H1 (cell line): ENCODE measurements at regions not wholly inside any gene's neighbourhood (a gene's known extent, or its start where the extent isn't known, plus 50 kb on each side); places are given as distances from the start of the nearest gene placed in this dataset.

Experiments used
- CTCF ChIA-PET: fragments of 300-600 bp; sonication (Branson Sonifier 250); formaldehyde crosslinking; loops from one replicate; lab custom pipeline; 2021; ENCODE audit not compliant: partially characterized antibody; lab: Charles Lee
- POLR2A ChIA-PET: fragments of 300-600 bp; sonication (Branson Sonifier 250); formaldehyde crosslinking; loops from one replicate; lab custom pipeline; 2021; ENCODE audit warnings: inconsistent platforms; ENCODE audit not compliant: partially characterized antibody; lab: Charles Lee
- DNase-seq, 2 experiments: peaks; one replicate each; pipeline versions ENCODE4 v3.0.0 to v3.0.0-alpha.2; 2010 to 2022; ENCODE audit warnings: low spot score in 2 of 2, low read depth in 1 of 2, mixed read lengths in 1 of 2
- FAIRE-seq: peaks from 2 replicates; lab custom pipeline; 2011; peaks lifted over from hg19 to GRCh38; lab: Jason Lieb, UNC
- H2AFZ ChIP-seq: 2 replicates; pipeline ENCODE4 v1.8.1; 2012; ENCODE audit warnings: low read length, inconsistent platforms
- H2AK5ac ChIP-seq: 2 replicates; pipeline ENCODE4 v1.6.1; 2013; ENCODE audit warnings: low read depth, low read length
- H2BK120ac ChIP-seq: replicated peaks from 2 replicates; pipeline ENCODE3; 2013; ENCODE audit warnings: low read depth, low read length, inconsistent platforms
- H2BK12ac ChIP-seq: 2 replicates; pipeline ENCODE4 v1.6.1; 2013; ENCODE audit warnings: low read depth, low read length
- H2BK15ac ChIP-seq: 2 replicates; pipeline ENCODE4 v1.6.1; 2013; ENCODE audit warnings: low read length
- H2BK20ac ChIP-seq: 2 replicates; pipeline ENCODE4 v1.6.1; 2013; ENCODE audit warnings: low read length
- H2BK5ac ChIP-seq: 2 replicates; pipeline ENCODE4 v1.6.1; 2013; ENCODE audit warnings: low read depth, low read length
- H3K14ac ChIP-seq: 2 replicates; pipeline ENCODE4 v1.6.1; 2013; ENCODE audit warnings: inconsistent platforms; ENCODE audit not compliant: insufficient read length
- H3K18ac ChIP-seq: 2 replicates; pipeline ENCODE4 v1.6.1; 2013; ENCODE audit warnings: low read length; ENCODE audit errors: extremely low read depth
- H3K23ac ChIP-seq: 2 replicates; pipeline ENCODE4 v1.6.1; 2013; ENCODE audit warnings: inconsistent platforms; ENCODE audit not compliant: insufficient read length
- H3K23me2 ChIP-seq: 2 replicates; pipeline ENCODE4 v1.6.1; 2013; ENCODE audit warnings: low read depth, low read length
- H3K27ac ChIP-seq: 2 replicates; pipeline ENCODE4 v1.6.1; 2011; ENCODE audit warnings: low read depth, low read length, inconsistent platforms
- H3K27me3 ChIP-seq, 4 experiments: replicated peaks in 1 of 4; 1 replicate in 1 of 4; 2 replicates in 3 of 4; pipeline versions ENCODE4 v1.6.1 to v1.8.1; 2011 to 2013; ENCODE audit warnings: low read length in 3 of 4, mild to moderate bottlenecking in 3 of 4, inconsistent platforms in 2 of 4, mixed read lengths in 2 of 4, moderate library complexity in 1 of 4; ENCODE audit not compliant: control insufficient read depth in 3 of 4, insufficient read depth in 3 of 4; ENCODE audit errors: extremely low read depth in 1 of 4
- H3K36me3 ChIP-seq, 4 experiments: 2 replicates each; pipeline versions ENCODE4 v1.6.1 to v1.8.1; 2011 to 2013; ENCODE audit warnings: mild to moderate bottlenecking in 4 of 4, low read length in 3 of 4, moderate library complexity in 2 of 4, control low read depth in 1 of 4, inconsistent platforms in 1 of 4; ENCODE audit not compliant: insufficient read depth in 4 of 4, control insufficient read depth in 2 of 4
- H3K4ac ChIP-seq: replicated peaks from 2 replicates; pipeline ENCODE3; 2013; ENCODE audit warnings: low read length, low read depth, mixed read lengths, inconsistent platforms; ENCODE audit not compliant: insufficient read length
- H3K4me1 ChIP-seq, 4 experiments: replicated peaks in 1 of 4; 1 replicate in 1 of 4; 2 replicates in 3 of 4; pipeline versions ENCODE4 v1.6.1 to v1.8.1; 2011 to 2013; ENCODE audit warnings: low read length in 3 of 4, inconsistent platforms in 2 of 4, mixed read lengths in 1 of 4; ENCODE audit not compliant: insufficient read depth in 4 of 4, control insufficient read depth in 3 of 4
- H3K4me2 ChIP-seq, 2 experiments: 2 replicates each; pipeline versions ENCODE4 v1.6.1 to v1.8.1; 2011 to 2013; ENCODE audit warnings: low read depth in 2 of 2, low read length in 2 of 2, control low read depth in 1 of 2, inconsistent platforms in 1 of 2, mild to moderate bottlenecking in 1 of 2; ENCODE audit not compliant: insufficient read depth in 1 of 2
- H3K4me3 ChIP-seq, 4 experiments: fragments of 200-600, 300-600 bp in 1 of 4; sonication (generic), shearing (Covaris generic), sonication (Bioruptor Twin) in 1 of 4; 2 replicates each; pipeline versions ENCODE4 v1.5.1 to v1.8.1; 2011 to 2016; ENCODE audit warnings: low read length in 4 of 4, low read depth in 3 of 4, control low read depth in 2 of 4, inconsistent platforms in 2 of 4, mild to moderate bottlenecking in 2 of 4, mixed read lengths in 1 of 4, moderate library complexity in 1 of 4; ENCODE audit not compliant: insufficient read depth in 2 of 4; ENCODE audit errors: extremely low read depth in 1 of 4
- H3K56ac ChIP-seq: replicated peaks from 2 replicates; pipeline ENCODE3; 2013; ENCODE audit warnings: low read depth, mild to moderate bottlenecking, mixed read lengths, low read length, inconsistent platforms; ENCODE audit not compliant: insufficient read length
- H3K79me1 ChIP-seq: 2 replicates; pipeline ENCODE4 v1.6.1; 2013; ENCODE audit warnings: low read depth, low read length, control low read depth
- H3K79me2 ChIP-seq, 2 experiments: 2 replicates each; pipeline versions ENCODE4 v1.6.1 to v1.8.1; 2012 to 2013; ENCODE audit warnings: low read length in 2 of 2, mild to moderate bottlenecking in 2 of 2, inconsistent platforms in 1 of 2; ENCODE audit not compliant: insufficient read depth in 2 of 2, control insufficient read depth in 1 of 2
- H3K9ac ChIP-seq, 4 experiments: replicated peaks in 1 of 4; 1 replicate in 1 of 4; 2 replicates in 3 of 4; pipeline versions ENCODE4 v1.6.1 to v1.8.1; 2011 to 2013; ENCODE audit warnings: low read depth in 3 of 4, low read length in 3 of 4, control low read depth in 2 of 4, mild to moderate bottlenecking in 2 of 4, moderate library complexity in 2 of 4, inconsistent platforms in 1 of 4; ENCODE audit errors: extremely low read depth in 1 of 4
- H3K9me3 ChIP-seq, 2 experiments: 2 replicates each; pipeline versions ENCODE4 v1.6.1 to v1.8.1; 2012 to 2013; ENCODE audit warnings: mild to moderate bottlenecking in 2 of 2, moderate library complexity in 2 of 2, control low read depth in 1 of 2, inconsistent platforms in 1 of 2, low read depth in 1 of 2, low read length in 1 of 2, mixed read lengths in 1 of 2; ENCODE audit not compliant: insufficient read depth in 2 of 2
- H4K20me1 ChIP-seq, 2 experiments: replicated peaks in 1 of 2; 2 replicates each; pipeline versions ENCODE3 to v1.8.1; 2011 to 2013; ENCODE audit warnings: inconsistent platforms in 2 of 2, low read length in 2 of 2, mild to moderate bottlenecking in 1 of 2; ENCODE audit not compliant: insufficient read depth in 2 of 2, control insufficient read depth in 1 of 2
- H4K5ac ChIP-seq: 2 replicates; pipeline ENCODE4 v1.6.1; 2013; ENCODE audit warnings: low read length, low read depth, mixed read lengths, inconsistent platforms; ENCODE audit not compliant: insufficient read length
- H4K8ac ChIP-seq: 2 replicates; pipeline ENCODE4 v1.8.0; 2013; ENCODE audit warnings: mild to moderate bottlenecking, moderate library complexity, low read length, inconsistent platforms; ENCODE audit not compliant: insufficient read depth; ENCODE audit errors: extremely low read depth
- H4K91ac ChIP-seq: replicated peaks from 2 replicates; pipeline ENCODE3; 2013; ENCODE audit warnings: low read length, mixed read lengths, inconsistent platforms; ENCODE audit not compliant: insufficient read length
- CREB1 ChIP-seq: IDR thresholded peaks from 2 replicates; pipeline ENCODE4 v1.6.1; 2012; ENCODE audit warnings: inconsistent platforms
- WGBS, 2 experiments: shearing (Covaris generic) in 1 of 2; methylation state at CpG; one replicate each; pipeline versions ENCODE4 v1.1.6 to v1.1.7; 2013 to 2015; ENCODE audit warnings: low lambda C conversion rate in 2 of 2, mixed read lengths in 2 of 2, inconsistent platforms in 1 of 2, low coverage in 1 of 2, missing lambda C conversion rate in 1 of 2; ENCODE audit not compliant: insufficient replicate concordance in 2 of 2, insufficient coverage in 1 of 2, insufficient read length in 1 of 2; ENCODE audit errors: extremely low coverage in 1 of 2, missing lambda C conversion rate in 1 of 2; 5-methylcytosine and 5-hydroxymethylcytosine counted together

DNA sequence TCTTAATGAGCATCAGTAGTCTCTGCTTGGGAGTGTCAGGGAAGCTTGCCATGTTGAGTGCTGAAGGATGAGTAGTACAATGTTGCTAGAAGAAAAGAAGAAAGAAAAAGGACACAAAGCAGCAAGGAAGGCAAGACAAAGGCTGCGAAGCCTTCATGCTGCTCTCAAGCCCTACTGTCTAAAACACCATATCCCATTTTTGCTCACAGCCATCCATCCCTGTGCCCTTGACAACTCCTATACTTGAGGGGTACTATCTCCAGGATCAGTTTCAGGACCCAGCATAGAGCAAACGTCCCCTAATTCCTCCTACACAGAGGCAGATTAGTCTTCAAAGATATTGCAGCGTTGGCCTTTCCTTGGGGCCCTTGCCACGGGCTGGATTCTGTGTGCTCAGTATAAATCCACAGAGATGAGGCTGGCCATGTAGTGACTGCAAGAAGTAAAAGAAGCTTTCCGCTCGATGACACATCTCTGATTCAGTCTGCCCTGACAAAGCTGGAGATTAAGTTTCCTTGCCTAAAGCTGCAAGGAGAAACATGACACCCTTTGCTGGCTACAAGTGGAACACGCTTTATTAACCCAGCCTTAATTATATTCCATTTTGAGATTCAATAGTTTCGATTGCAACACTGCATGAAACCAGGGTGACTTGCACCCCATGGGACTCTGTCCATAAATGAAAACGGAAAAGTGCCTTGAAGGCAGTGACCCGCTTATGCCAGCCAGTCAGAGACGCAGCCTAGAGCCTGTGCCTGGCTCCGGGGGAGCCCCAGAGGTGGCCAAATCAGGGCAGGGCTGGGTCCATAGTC is 304.6 kb downstream of the ACTL7B start:
- Histone ChIP-seq H3K4ac (no peak overlapping the region), H3K18ac (no peak overlapping the region), H3K23me2 (no peaks in the 10 kb centered on the region), H2BK120ac (no peak overlapping the region), H3K36me3 (no peaks in the 10 kb centered on the region), H3K27ac (no peak overlapping the region), H3K56ac (no peak overlapping the region), H4K5ac (no peak overlapping the region), H4K91ac (no peak overlapping the region), H3K23ac (no peak overlapping the region), H2BK5ac (no peak overlapping the region), H3K14ac (no peak overlapping the region), H3K27me3 (no peaks in the 10 kb centered on the region), H3K4me2 (no peak overlapping the region), H3K4me3 (no peak overlapping the region), H3K9ac (no peak overlapping the region), H2BK12ac (no peak overlapping the region), H2AFZ (0 out of 2 replicates have a peak overlapping the region, but pooled peaks have one; percentile 48), H4K20me1 (no peaks in the 10 kb centered on the region), H2AK5ac (no peak overlapping the region), H3K9me3 (no peaks in the 10 kb centered on the region), H3K79me2 (no peaks in the 10 kb centered on the region), H2BK20ac (no peak overlapping the region), H3K4me1 (no peaks in the 10 kb centered on the region), H4K8ac (no peak overlapping the region; the same call in 1 of the 2 replicates), H2BK15ac (no peak overlapping the region), H3K79me1 (no peaks in the 10 kb centered on the region)
- ChIA-PET POLR2A (no interaction called here), CTCF (interaction anchor here (0.8 to 1.9 kb wide), 6 partner anchors 13 to 1069 kb away, joined by 3 to 4 read pairs (median 4); no protein-coding TSS in a partner anchor)
- TF ChIP-seq CREB1, result no peak
- FAIRE-seq, result no peak
- DNase-seq, result no peak
- WGBS, 2 experiments, result 80% methylated on average over 12 of the region's 12 CpGs; no CpG with 5 or more reads in 1 of the 2 experiments
